Neural progenitor cell (in vitro differentiated cells): ENCODE measurements at regions not wholly inside any gene's neighbourhood (a gene's known extent, or its start where the extent isn't known, plus 50 kb on each side); places are given as distances from the start of the nearest gene placed in this dataset.

Experiments
- DNase-seq: peaks from one replicate; pipeline ENCODE4 v3.0.0-alpha.2; 2016; ENCODE audit warnings: low spot score
- H2AFZ ChIP-seq: fragments of 200-600 bp; sonication (generic); replicated peaks from 2 replicates; pipeline ENCODE4 v1.6.1; 2016; ENCODE audit warnings: antibody characterized with exemption
- H3F3A ChIP-seq: fragments of 200-600 bp; sonication (generic); 2 replicates; pipeline ENCODE4 v1.6.1; 2016; ENCODE audit warnings: antibody characterized with exemption, low read depth
- H3K27ac ChIP-seq: fragments of 200-600 bp; sonication (generic); 2 replicates; pipeline ENCODE4 v1.5.1; 2016; ENCODE audit warnings: mild to moderate bottlenecking
- H3K27me3 ChIP-seq: fragments of 200-600 bp; sonication (generic); 2 replicates; pipeline ENCODE4 v1.6.1; 2016; ENCODE audit warnings: mild to moderate bottlenecking, moderate library complexity
- H3K36me3 ChIP-seq: fragments of 200-600 bp; sonication (generic); 2 replicates; pipeline ENCODE4 v1.5.1; 2016
- H3K4me1 ChIP-seq: fragments of 200-600 bp; sonication (generic); 2 replicates; pipeline ENCODE4 v1.6.1; 2016; ENCODE audit warnings: mixed run types
- H3K4me2 ChIP-seq: fragments of 200-600 bp; sonication (generic); 2 replicates; pipeline ENCODE4 v1.6.1; 2016
- H3K4me3 ChIP-seq: fragments of 200-600 bp; sonication (generic); 2 replicates; pipeline ENCODE4 v1.5.1; 2016
- H3K79me2 ChIP-seq: fragments of 200-600 bp; sonication (generic); 2 replicates; pipeline ENCODE4 v1.6.1; 2016; ENCODE audit warnings: low read depth
- H3K9ac ChIP-seq: fragments of 200-600 bp; sonication (generic); 2 replicates; pipeline ENCODE4 v1.6.1; 2016
- H3K9me3 ChIP-seq: fragments of 200-600 bp; sonication (generic); 2 replicates; pipeline ENCODE4 v1.5.1; 2016; ENCODE audit warnings: low read depth
- H4K20me1 ChIP-seq: fragments of 200-600 bp; sonication (generic); 2 replicates; pipeline ENCODE4 v1.6.1; 2016; ENCODE audit warnings: low read depth
- H3K27ac Mint-ChIP-seq: 3 replicates; pipeline ENCODE4 v1.8.0; 2021; ENCODE audit warnings: mixed read lengths
- H3K27me3 Mint-ChIP-seq: 2 replicates; pipeline ENCODE4 v1.8.0; 2022; ENCODE audit warnings: low read depth, mild to moderate bottlenecking, inconsistent platforms, moderate library complexity, mixed read lengths; ENCODE audit not compliant: insufficient read depth
- H3K36me3 Mint-ChIP-seq: 3 replicates; pipeline ENCODE4 v1.8.0; 2021; ENCODE audit warnings: mixed read lengths
- H3K4me1 Mint-ChIP-seq: 3 replicates; pipeline ENCODE4 v1.8.0; 2021; ENCODE audit warnings: mixed read lengths
- H3K4me3 Mint-ChIP-seq: 3 replicates; pipeline ENCODE4 v1.8.0; 2021; ENCODE audit warnings: mild to moderate bottlenecking, moderate library complexity, mixed read lengths
- H3K9me3 Mint-ChIP-seq: 3 replicates; pipeline ENCODE4 v1.8.0; 2020; ENCODE audit warnings: mixed read lengths
- CTCF ChIP-seq: fragments of 200-600 bp; sonication (generic); IDR thresholded peaks from 2 replicates; pipeline ENCODE4 v1.5.1; 2017; ENCODE audit warnings: antibody characterized with exemption, mild to moderate bottlenecking
- EZH2 ChIP-seq: fragments of 200-600 bp; sonication (generic); IDR thresholded peaks from 2 replicates; pipeline ENCODE4 v1.6.1; 2017; ENCODE audit warnings: antibody characterized with exemption, mild to moderate bottlenecking, moderate library complexity
- EZH2phosphoT487 ChIP-seq: fragments of 200-600 bp; sonication (generic); IDR thresholded peaks from 2 replicates; pipeline ENCODE4 v1.6.1; 2017; ENCODE audit warnings: antibody characterized with exemption

DNA sequence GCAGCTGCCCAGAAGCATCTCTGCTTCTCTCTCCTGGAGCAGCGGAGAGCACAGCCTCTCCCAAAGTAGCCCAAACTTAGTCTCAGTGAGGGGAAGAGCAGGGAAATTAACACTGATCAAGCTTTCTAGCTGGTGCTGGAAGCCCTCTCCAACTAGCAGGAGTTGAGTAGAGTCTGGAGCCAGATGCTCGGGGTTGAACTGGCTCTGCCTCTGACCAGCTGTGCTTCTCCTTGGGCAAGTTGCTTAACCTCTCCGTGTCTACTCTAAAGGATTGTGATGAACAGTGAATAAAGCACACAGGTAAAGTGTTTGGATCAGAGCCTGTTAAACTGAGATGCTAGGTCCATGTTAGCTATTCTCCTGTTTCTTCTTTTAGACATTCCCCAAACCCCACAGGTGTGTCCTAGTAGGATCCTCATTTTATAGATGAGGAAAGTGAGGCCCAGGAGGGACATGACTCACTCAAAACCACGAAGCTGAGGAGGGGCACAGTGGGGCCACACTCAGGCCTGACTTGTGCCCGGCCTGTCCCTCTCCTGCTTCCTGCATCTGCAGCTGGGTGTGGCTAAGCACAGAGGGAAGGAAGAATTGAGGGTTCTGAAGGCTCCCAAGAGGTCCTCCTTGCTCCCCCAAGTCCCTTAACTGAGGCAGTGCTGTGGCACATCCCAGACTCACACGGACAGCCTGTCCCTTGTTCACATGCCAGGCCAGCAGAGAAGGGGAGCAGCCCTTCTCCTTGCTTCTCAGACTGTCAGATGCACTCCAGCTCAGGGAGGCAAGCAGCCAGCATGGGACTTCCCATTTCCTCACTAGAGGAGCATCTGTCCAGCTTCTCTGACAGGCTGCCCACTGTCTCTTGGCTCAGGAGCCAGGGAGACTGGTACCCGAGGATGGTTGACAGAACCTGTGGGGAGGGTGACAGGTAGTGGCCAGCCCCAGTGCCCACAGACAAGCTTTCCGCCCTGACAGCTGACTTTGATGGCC is 152.0 kb upstream of the IGSF21 start:
- no peaks in the 10 kb centered on the region for H3K36me3 ChIP-seq
- H3K79me2 ChIP-seq: no peaks in the 10 kb centered on the region
- TF ChIP-seq CTCF (no peak), EZH2phosphoT487 (no peak), EZH2 (no peak)
- H3K36me3 Mint-ChIP-seq: no peaks in the 10 kb centered on the region
- H3K4me3 Mint-ChIP-seq: no peak overlapping the region
- H3K4me1 ChIP-seq: peaks cover 21% of the 10 kb centered on the region
- no peak overlapping the region for H3K9ac ChIP-seq
- no peak overlapping the region for H3K27ac ChIP-seq
- no peaks in the 10 kb centered on the region for H3K9me3 Mint-ChIP-seq
- no peaks in the 10 kb centered on the region for H3K9me3 ChIP-seq
- H2AFZ ChIP-seq: no peak overlapping the region
- peaks cover 7% of the 10 kb centered on the region for H3K27me3 Mint-ChIP-seq
- H3K27ac Mint-ChIP-seq: no peak overlapping the region
- H3F3A ChIP-seq: peaks cover 4% of the 10 kb centered on the region
- H4K20me1 ChIP-seq: no peaks in the 10 kb centered on the region
- no peaks in the 10 kb centered on the region for H3K27me3 ChIP-seq
- no peak overlapping the region for H3K4me3 ChIP-seq
- no peak for DNase-seq
- H3K4me1 Mint-ChIP-seq: peaks cover 2% of the 10 kb centered on the region
- no peak overlapping the region for H3K4me2 ChIP-seq

DNA sequence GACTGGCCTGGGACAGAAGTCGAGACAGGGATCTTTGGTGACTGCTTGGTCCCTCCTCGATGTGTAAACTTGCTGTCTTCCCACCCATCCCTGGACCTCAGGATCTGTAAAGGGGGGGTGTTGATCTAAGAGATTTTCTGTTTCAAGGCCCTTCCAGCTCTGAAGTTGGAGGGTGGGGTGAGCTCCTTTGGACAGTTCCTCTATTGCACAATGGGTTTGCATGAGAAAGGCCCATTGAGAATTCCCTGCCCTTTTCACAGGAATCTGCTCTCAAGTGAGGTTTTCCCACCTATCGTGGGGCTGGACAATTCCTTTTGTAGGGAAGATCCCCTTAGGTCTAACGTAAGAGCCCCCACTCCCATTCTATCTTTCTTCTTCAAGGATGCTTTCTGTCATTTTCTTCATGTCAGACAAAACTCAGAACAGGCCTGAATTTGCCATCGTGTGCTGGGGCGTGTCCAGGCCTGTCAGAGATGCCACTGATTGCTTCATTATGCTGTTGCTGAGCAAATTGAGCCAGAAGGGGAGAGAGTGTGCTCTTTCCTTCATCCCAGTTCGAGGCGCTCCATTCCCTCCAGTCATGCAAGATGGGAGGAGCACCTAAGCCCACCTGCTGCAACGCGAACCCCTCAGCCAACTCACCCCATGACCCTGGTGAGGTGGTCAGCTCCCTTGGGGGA is 149.9 kb upstream of the IGSF21 start:
- no peak for TF ChIP-seq CTCF
- no peak for TF ChIP-seq EZH2phosphoT487
- no peak for TF ChIP-seq EZH2
- Histone ChIP-seq H3K4me3 (no peak overlapping the region), H3K79me2 (no peaks in the 10 kb centered on the region), H3F3A (peaks cover 4% of the 10 kb centered on the region), H3K4me1 (peaks cover 18% of the 10 kb centered on the region), H3K27me3 (no peaks in the 10 kb centered on the region), H3K36me3 (no peaks in the 10 kb centered on the region), H3K9ac (no peak overlapping the region), H3K9me3 (no peaks in the 10 kb centered on the region), H2AFZ (peak overlapping the region; percentile 69), H3K27ac (no peak overlapping the region), H3K4me2 (peak overlapping the region; percentile 11), H4K20me1 (no peaks in the 10 kb centered on the region)
- no peaks in the 10 kb centered on the region for H3K36me3 Mint-ChIP-seq
- H3K27ac Mint-ChIP-seq: no peak overlapping the region
- H3K9me3 Mint-ChIP-seq: peaks cover 2% of the 10 kb centered on the region
- no peak overlapping the region for H3K4me3 Mint-ChIP-seq
- peaks cover 8% of the 10 kb centered on the region for H3K27me3 Mint-ChIP-seq
- no peak for DNase-seq
- H3K4me1 Mint-ChIP-seq: peaks cover 2% of the 10 kb centered on the region

DNA sequence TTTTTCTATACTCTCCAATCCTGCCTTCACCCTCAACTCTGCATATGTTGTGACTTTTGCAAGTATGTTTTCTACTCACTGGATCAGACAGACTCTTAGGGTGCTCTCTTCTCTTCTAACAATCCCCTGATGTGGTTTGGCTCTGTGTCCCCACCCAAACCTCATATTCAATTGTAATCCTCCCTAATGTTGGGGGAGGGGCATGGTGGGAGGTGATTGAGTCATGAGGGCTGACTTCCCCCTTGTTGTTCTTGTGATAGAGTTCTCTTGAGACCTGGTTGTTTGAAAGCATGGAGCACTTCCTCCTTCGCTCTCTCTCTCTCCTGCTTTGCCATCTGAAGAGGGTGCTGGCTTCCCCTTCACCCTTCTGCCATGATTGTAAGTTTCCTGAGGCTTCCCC is 148.9 kb upstream of the IGSF21 start:
- H3K4me1 ChIP-seq: peaks cover 12% of the 10 kb centered on the region
- no peaks in the 10 kb centered on the region for H3K9me3 ChIP-seq
- peaks cover 2% of the 10 kb centered on the region for H3K4me1 Mint-ChIP-seq
- no peak for TF ChIP-seq CTCF
- no peak for TF ChIP-seq EZH2
- TF ChIP-seq EZH2phosphoT487: no peak
- no peak overlapping the region for H3K27ac Mint-ChIP-seq
- H3K36me3 Mint-ChIP-seq: no peaks in the 10 kb centered on the region
- H3K4me3 Mint-ChIP-seq: no peak overlapping the region
- H3K27me3 Mint-ChIP-seq: peaks cover 8% of the 10 kb centered on the region
- peaks cover 4% of the 10 kb centered on the region for H3F3A ChIP-seq
- H4K20me1 ChIP-seq: no peaks in the 10 kb centered on the region
- no peak overlapping the region for H2AFZ ChIP-seq
- no peak overlapping the region for H3K27ac ChIP-seq
- H3K9me3 Mint-ChIP-seq: peaks cover 2% of the 10 kb centered on the region
- no peak for DNase-seq
- no peak overlapping the region for H3K9ac ChIP-seq
- no peaks in the 10 kb centered on the region for H3K36me3 ChIP-seq
- no peaks in the 10 kb centered on the region for H3K27me3 ChIP-seq
- no peak overlapping the region for H3K4me2 ChIP-seq
- no peaks in the 10 kb centered on the region for H3K79me2 ChIP-seq
- no peak overlapping the region for H3K4me3 ChIP-seq
